ENCODE measurements at regions not wholly inside any gene's neighbourhood (a gene's known extent, or its start where the extent isn't known, plus 50 kb on each side); places are given as distances from the start of the nearest gene placed in this dataset.
"Not testable (repeated sequence)": the region's sequence is repeated elsewhere in the genome, so short reads cannot be mapped to it uniquely, and the experiment has no call there.

GRCh38 chr5:99733146-99733545 is 802.0 kb upstream of the FAM174A start:
- not testable (repeated sequence) for DNase-seq

GRCh38 chr5:99730653-99731052 is 801.8 kb upstream of the CHD1 start:
- not testable (repeated sequence) for DNase-seq

GRCh38 chr5:99724732-99725290 is 796.0 kb upstream of the CHD1 start:
- DNase-seq: no peak

- no peak for DNase-seq
Observed at GRCh38 chr5:99721506-99721905, 792.7 kb upstream of the CHD1 start.

- DNase-seq: no peak
Observed at GRCh38 chr5:99715921-99716320, 787.1 kb upstream of the CHD1 start.

- DNase-seq: no peak
Observed at GRCh38 chr5:99706160-99706559, 777.4 kb upstream of the CHD1 start.

GRCh38 chr5:99702565-99702964 is 773.8 kb upstream of the CHD1 start:
- no peak for DNase-seq

- DNase-seq: no peak
Observed at GRCh38 chr5:99694884-99695283, 766.1 kb upstream of the CHD1 start.

GRCh38 chr5:99686538-99686937 is 757.7 kb upstream of the CHD1 start:
- no peak for DNase-seq

- no peak for DNase-seq
Observed at GRCh38 chr5:99675974-99676373, 747.2 kb upstream of the CHD1 start.

- DNase-seq: no peak
Observed at GRCh38 chr5:99674101-99674500, 745.3 kb upstream of the CHD1 start.

GRCh38 chr5:99664972-99665371 is 736.2 kb upstream of the CHD1 start:
- no peak for DNase-seq

- DNase-seq: no peak
Observed at GRCh38 chr5:99651298-99651697, 722.5 kb upstream of the CHD1 start.

GRCh38 chr5:99646011-99646647 is 717.3 kb upstream of the CHD1 start:
- DNase-seq: no peak

- DNase-seq: no peak
Observed at GRCh38 chr5:99644822-99645221, 716.0 kb upstream of the CHD1 start.

- DNase-seq: no peak
Observed at GRCh38 chr5:99640646-99641045, 711.8 kb upstream of the CHD1 start.

GRCh38 chr5:99639905-99640304 is 711.1 kb upstream of the CHD1 start:
- DNase-seq: no peak

- DNase-seq: no peak
Observed at GRCh38 chr5:99636663-99637062, 707.9 kb upstream of the CHD1 start.

GRCh38 chr5:99621772-99622681 is 693.2 kb upstream of the CHD1 start:
- no peak for DNase-seq

- no peak for DNase-seq
Observed at GRCh38 chr5:99617335-99617734, 688.5 kb upstream of the CHD1 start.

GRCh38 chr5:99614888-99615287 is 686.1 kb upstream of the CHD1 start:
- DNase-seq: no peak

- DNase-seq: no peak
Observed at GRCh38 chr5:99607124-99607523, 678.3 kb upstream of the CHD1 start.

GRCh38 chr5:99605904-99606303 is 677.1 kb upstream of the CHD1 start:
- DNase-seq: no peak
